Tibial nerve (tissue), 4 donors: ENCODE measurements at regions not wholly inside any gene's neighbourhood (a gene's known extent, or its start where the extent isn't known, plus 50 kb on each side); places are given as distances from the start of the nearest gene placed in this dataset.

ENCODE experiments used
- EP300 ChIP-seq, 2 donors: sonication (generic); formaldehyde crosslinking; IDR thresholded peaks; one replicate each; pipeline ENCODE4 v1.6.1; 2017; ENCODE audit warnings: antibody characterized with exemption in 2 of 2, mild to moderate bottlenecking in 1 of 2
- POLR2A ChIP-seq, 2 donors: fragments of 450-650 bp; IDR thresholded peaks; one replicate each; pipeline ENCODE4 v1.6.1; 2017; ENCODE audit warnings: antibody characterized with exemption in 2 of 2, mild to moderate bottlenecking in 2 of 2, moderate library complexity in 2 of 2
- TF ChIP-seq, protein P1 (sequence below), 5 experiments: fragments of 200-600 bp in 3 of 5; fragments of 450-650 bp in 2 of 5; sonication (generic) in 3 of 5; IDR thresholded peaks; one replicate each; pipeline ENCODE4 v1.5.1; 2016 to 2019; ENCODE audit warnings: antibody characterized with exemption in 5 of 5, mild to moderate bottlenecking in 3 of 5, moderate library complexity in 2 of 5

DNA sequence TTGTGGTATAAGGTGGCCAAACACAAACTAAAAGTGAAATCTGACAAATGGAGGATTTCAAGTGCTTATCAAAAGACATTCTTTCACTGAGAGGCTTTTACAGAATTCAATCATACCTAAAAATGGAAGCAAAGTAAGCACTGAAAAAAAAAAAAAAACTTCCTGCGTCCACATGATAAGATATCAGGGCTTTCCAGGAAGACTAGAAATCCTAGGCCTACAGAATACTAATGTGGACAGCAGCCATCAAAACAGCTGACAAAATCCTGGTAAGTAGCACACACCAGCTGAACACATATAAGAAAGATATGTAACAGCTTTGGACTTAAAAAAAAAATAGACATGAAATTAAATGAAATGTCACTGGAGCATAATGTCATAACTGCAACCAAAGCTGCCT is 178.2 kb downstream of the SUCLG1 start:
- TF ChIP-seq, protein P1, sequence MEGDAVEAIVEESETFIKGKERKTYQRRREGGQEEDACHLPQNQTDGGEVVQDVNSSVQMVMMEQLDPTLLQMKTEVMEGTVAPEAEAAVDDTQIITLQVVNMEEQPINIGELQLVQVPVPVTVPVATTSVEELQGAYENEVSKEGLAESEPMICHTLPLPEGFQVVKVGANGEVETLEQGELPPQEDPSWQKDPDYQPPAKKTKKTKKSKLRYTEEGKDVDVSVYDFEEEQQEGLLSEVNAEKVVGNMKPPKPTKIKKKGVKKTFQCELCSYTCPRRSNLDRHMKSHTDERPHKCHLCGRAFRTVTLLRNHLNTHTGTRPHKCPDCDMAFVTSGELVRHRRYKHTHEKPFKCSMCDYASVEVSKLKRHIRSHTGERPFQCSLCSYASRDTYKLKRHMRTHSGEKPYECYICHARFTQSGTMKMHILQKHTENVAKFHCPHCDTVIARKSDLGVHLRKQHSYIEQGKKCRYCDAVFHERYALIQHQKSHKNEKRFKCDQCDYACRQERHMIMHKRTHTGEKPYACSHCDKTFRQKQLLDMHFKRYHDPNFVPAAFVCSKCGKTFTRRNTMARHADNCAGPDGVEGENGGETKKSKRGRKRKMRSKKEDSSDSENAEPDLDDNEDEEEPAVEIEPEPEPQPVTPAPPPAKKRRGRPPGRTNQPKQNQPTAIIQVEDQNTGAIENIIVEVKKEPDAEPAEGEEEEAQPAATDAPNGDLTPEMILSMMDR (IDR thresholded peaks at IDR 0.05): no peak
- no peak for TF ChIP-seq POLR2A (IDR thresholded peaks at IDR 0.05)
- no peak for TF ChIP-seq EP300 (IDR thresholded peaks at IDR 0.05)
